ENCODE measurements at regions not wholly inside any gene's neighbourhood (a gene's known extent, or its start where the extent isn't known, plus 50 kb on each side); places are given as distances from the start of the nearest gene placed in this dataset.

- TF ChIP-seq GATA2 (IDR thresholded peaks at IDR 0.05; ENCODE audit: low read depth, low read length) (no peak), GATA3 (IDR thresholded peaks at IDR 0.05; ENCODE audit: low read depth, low read length) (no peak)
These were observed 610.1 kb upstream of the ARID1B start for GRCh38 chr6:156167016-156167624.
